IPS-20b (cell line): ENCODE measurements at regions not wholly inside any gene's neighbourhood (a gene's known extent, or its start where the extent isn't known, plus 50 kb on each side); places are given as distances from the start of the nearest gene placed in this dataset.

Source experiments
- H3K27ac ChIP-seq: one replicate; pipeline ENCODE4 v1.5.1; 2013; ENCODE audit warnings: low read length
- H3K27me3 ChIP-seq: 2 replicates; pipeline ENCODE4 v1.6.1; 2013; ENCODE audit warnings: mild to moderate bottlenecking, low read length, inconsistent platforms; ENCODE audit not compliant: insufficient read depth
- H3K36me3 ChIP-seq: 2 replicates; pipeline ENCODE4 v1.6.1; 2013; ENCODE audit warnings: low read depth, mild to moderate bottlenecking, inconsistent platforms, low read length, moderate library complexity; ENCODE audit not compliant: insufficient read depth
- H3K4me1 ChIP-seq: 2 replicates; pipeline ENCODE4 v1.6.1; 2013; ENCODE audit warnings: mild to moderate bottlenecking, control low read depth, inconsistent platforms, low read length, moderate library complexity; ENCODE audit not compliant: insufficient read depth
- H3K4me3 ChIP-seq: 2 replicates; pipeline ENCODE4 v1.5.1; 2013; ENCODE audit warnings: mild to moderate bottlenecking, low read length, inconsistent platforms
- H3K9ac ChIP-seq: 2 replicates; pipeline ENCODE4 v1.6.1; 2013; ENCODE audit warnings: low read depth, mild to moderate bottlenecking, inconsistent platforms, low read length, moderate library complexity
- H3K9me3 ChIP-seq: 2 replicates; pipeline ENCODE4 v1.6.1; 2013; ENCODE audit warnings: mild to moderate bottlenecking, low read depth, low read length, inconsistent platforms; ENCODE audit not compliant: insufficient read depth

DNA sequence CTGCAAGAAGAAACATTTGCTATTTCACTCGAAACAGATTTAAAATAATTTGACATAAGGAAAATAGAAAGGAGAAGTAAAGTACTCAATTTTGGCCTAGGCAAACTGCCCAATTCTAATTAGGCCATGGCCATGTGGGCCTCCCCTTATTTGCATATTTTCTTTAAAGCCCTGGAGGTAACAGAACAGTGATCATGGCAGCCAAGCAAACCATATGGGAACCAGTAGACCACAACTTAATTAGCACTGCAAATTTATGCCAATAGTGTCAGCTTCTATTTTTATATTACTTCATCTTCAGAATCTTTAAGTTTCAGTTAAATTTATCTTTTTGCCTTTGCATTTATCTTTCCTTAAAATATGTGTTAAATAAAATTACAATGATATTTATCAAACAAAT lies 63.3 kb upstream of the THSD7A start:
- no peaks in the 10 kb centered on the region for H3K36me3 ChIP-seq
- H3K9me3 ChIP-seq, result peaks cover 14% of the 10 kb centered on the region
- H3K9ac ChIP-seq, result no peak overlapping the region
- no peak overlapping the region for H3K27ac ChIP-seq
- H3K27me3 ChIP-seq, result no peaks in the 10 kb centered on the region
- no peak overlapping the region for H3K4me3 ChIP-seq
- no peaks in the 10 kb centered on the region for H3K4me1 ChIP-seq

DNA sequence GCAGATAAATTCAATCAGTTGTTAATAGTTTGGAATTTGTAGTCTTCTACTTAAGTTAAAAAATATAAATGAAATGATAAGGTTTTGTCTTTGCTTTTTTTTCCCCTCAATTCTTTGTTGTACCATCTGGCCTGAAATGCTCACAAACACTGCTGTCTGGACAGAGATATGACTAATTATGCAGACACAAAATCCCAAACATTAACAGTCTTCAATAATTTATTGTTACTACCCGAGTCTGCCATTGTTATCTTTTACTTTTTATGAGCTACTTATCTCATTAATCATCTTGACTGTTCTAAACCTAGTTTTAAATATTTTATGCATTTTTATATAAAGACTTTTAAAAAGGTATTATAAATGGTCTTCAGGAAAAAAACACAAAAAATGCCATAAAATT lies 64.7 kb upstream of the THSD7A start:
- Histone ChIP-seq H3K4me1 (peaks cover 4% of the 10 kb centered on the region; the same call in 1 of the 2 replicates), H3K9me3 (peaks cover 14% of the 10 kb centered on the region), H3K9ac (no peak overlapping the region), H3K36me3 (no peaks in the 10 kb centered on the region), H3K27ac (no peak overlapping the region), H3K27me3 (no peaks in the 10 kb centered on the region), H3K4me3 (no peak overlapping the region)

DNA sequence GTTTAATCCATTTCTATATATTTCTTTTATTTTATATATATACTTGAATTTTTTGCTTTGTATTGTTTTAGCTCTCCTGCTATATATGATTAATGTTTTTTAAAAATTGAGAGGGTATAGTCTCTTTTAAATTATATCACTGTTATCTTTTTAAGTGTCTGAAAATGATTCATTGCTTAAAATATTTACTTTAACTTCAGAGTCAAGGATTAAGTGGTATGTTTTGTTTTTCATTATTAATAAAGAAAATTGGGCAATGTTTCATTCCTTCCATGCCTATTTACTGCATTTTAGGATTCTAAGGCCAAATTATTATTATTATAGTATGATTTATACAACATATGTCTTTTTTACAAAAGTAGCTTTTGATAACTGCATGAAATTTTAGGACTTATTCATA lies 67.2 kb upstream of the THSD7A start:
- Histone ChIP-seq H3K4me3 (no peak overlapping the region), H3K27me3 (no peaks in the 10 kb centered on the region), H3K27ac (no peak overlapping the region), H3K4me1 (peaks cover 4% of the 10 kb centered on the region; the same call in 1 of the 2 replicates), H3K9ac (no peak overlapping the region), H3K36me3 (no peaks in the 10 kb centered on the region), H3K9me3 (no peaks in the 10 kb centered on the region)

DNA sequence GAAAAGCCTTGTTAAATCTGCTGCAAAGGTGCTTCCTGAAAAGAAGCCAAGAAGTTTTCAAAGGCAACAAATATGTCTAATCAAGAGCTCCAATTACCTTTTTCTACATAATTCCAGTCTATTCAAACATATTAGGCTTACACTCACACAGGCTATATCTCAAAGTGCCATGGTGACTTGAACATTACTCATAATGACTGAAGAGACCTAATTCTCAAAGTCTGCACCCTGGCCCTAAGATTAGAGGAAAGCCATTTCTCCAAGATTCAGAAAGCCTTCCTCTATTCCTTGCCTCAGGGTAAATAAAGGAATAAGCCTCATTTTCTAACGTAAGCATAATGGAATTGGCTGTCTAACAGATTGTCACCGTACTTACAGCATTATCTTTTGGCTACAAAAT lies 78.3 kb upstream of the THSD7A start:
- H3K27ac ChIP-seq, result no peak overlapping the region
- no peaks in the 10 kb centered on the region for H3K27me3 ChIP-seq
- peaks cover 8% of the 10 kb centered on the region for H3K4me1 ChIP-seq
- H3K36me3 ChIP-seq, result no peaks in the 10 kb centered on the region
- H3K9ac ChIP-seq, result no peak overlapping the region
- no peak overlapping the region for H3K4me3 ChIP-seq
- no peaks in the 10 kb centered on the region for H3K9me3 ChIP-seq

DNA sequence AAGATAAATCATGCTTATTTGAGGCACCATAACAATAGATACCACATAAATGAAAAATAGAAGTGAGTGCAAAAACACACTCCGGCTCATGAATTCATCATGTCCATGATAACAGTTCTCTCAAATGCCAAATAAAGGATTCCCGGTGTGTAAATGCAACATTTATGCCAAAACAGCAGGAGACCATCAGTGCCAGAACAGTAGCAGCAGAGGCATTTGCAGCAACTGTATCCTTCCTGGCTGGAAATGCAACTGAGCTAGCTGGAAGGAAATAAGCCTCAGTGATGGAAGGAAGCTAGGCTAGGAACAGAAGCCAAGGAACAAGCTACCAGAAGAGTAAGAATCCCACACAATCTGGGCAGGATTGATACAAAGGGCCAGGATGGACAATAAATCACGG lies 79.9 kb upstream of the THSD7A start:
- Histone ChIP-seq H3K9ac (no peak overlapping the region), H3K36me3 (no peaks in the 10 kb centered on the region), H3K27me3 (no peaks in the 10 kb centered on the region)

DNA sequence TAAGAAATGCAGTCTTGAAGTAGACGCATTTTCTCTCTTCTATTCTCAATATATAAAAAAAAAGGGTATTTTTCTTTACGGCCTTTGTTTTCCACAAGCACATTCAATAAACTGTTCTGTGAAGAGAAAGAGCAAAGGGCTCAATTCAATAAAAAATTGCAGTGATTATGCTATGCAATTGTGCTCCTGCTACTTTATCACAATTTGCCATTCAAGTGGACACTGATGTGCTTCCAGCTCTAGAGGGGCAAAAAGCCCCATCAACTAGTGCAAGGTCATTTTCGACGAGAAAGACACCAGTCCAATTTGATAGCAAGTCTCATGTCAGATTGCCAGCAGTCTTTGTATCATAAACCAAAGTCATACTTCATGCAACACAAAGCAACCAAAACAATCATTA lies 82.6 kb upstream of the THSD7A start:
- peaks cover 8% of the 10 kb centered on the region for H3K4me1 ChIP-seq
- no peaks in the 10 kb centered on the region for H3K9me3 ChIP-seq
- no peaks in the 10 kb centered on the region for H3K36me3 ChIP-seq
- H3K27ac ChIP-seq, result no peak overlapping the region
- no peaks in the 10 kb centered on the region for H3K27me3 ChIP-seq
- H3K4me3 ChIP-seq, result no peak overlapping the region
- H3K9ac ChIP-seq, result no peak overlapping the region

More for the DNA sequence above, 79.9 kb upstream of the THSD7A start:
- Histone ChIP-seq H3K9me3 (no peaks in the 10 kb centered on the region), H3K27ac (no peak overlapping the region), H3K4me3 (no peak overlapping the region), H3K4me1 (peaks cover 8% of the 10 kb centered on the region)

DNA sequence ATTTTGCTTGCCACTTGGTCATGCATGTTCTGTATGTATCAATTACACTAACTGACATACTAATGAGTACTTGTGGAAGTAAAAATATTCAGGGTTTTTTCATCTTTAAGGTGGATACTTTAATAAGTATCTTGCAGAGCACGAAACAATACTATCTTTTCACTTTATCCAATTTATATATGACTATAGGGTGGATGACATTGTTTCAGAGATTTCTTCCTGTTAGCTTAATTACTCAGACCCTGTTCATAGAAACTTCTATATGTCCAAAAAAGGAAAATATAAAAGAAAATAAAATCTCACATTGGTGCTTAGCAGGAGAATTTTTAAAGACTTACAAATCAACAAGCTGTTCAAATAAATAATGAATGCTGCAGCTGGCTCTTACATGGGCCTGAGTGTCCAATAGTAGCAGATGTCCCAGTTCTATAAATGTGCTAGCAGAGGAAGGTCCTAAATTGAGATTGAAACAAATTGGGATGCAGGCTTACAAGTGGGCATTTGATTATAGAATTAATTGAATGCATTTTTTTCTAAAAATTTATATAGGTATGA lies 91.5 kb upstream of the THSD7A start:
- Histone ChIP-seq H3K27ac (no peak overlapping the region), H3K9ac (no peak overlapping the region), H3K36me3 (no peaks in the 10 kb centered on the region), H3K4me1 (no peaks in the 10 kb centered on the region), H3K4me3 (no peak overlapping the region), H3K9me3 (no peaks in the 10 kb centered on the region), H3K27me3 (no peaks in the 10 kb centered on the region)

DNA sequence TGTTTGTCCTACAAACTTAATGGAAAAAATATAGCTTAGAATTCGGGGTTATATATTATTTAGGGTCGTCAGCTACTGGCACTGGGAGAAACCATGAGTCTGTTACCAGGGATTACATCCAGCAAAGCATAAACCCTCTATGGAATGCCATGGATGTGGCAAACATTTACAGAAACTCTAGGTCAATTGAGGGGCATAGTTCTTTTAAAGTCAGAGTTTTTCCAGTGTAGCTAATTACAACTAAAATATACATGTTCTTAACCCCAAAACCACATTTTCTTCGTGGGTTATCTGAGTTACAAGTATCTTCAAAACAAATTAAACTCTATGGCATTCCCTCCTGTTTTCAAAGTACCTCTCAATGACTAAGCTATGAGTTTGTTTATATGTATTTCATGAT lies 99.3 kb upstream of the THSD7A start:
- Histone ChIP-seq H3K27ac (no peak overlapping the region), H3K9me3 (no peaks in the 10 kb centered on the region), H3K9ac (no peak overlapping the region), H3K4me1 (no peaks in the 10 kb centered on the region), H3K27me3 (no peaks in the 10 kb centered on the region), H3K36me3 (no peaks in the 10 kb centered on the region), H3K4me3 (no peak overlapping the region)

DNA sequence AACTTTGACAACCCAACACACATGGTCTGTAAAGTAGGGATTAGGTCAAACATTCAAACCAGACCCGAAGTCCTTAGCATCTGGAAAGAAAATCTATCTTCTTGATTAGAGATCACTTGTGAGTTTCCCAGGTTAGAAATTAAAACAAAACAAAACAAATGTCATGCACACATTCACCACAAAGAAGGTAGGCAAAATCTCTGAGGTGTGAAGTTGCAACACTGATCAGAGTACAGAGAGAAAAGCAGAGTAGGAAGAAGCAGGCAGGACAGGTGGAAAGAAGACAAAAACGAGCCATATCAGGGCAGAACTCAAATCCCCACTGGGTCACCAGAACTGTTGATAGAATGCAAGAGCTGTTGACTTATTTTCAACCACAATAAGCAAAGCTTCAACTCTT lies 102.8 kb upstream of the THSD7A start:
- H3K9me3 ChIP-seq, result no peaks in the 10 kb centered on the region
- no peak overlapping the region for H3K27ac ChIP-seq
- no peaks in the 10 kb centered on the region for H3K36me3 ChIP-seq
- no peaks in the 10 kb centered on the region for H3K4me1 ChIP-seq
- H3K4me3 ChIP-seq, result no peak overlapping the region
- no peaks in the 10 kb centered on the region for H3K27me3 ChIP-seq
- H3K9ac ChIP-seq, result no peak overlapping the region

DNA sequence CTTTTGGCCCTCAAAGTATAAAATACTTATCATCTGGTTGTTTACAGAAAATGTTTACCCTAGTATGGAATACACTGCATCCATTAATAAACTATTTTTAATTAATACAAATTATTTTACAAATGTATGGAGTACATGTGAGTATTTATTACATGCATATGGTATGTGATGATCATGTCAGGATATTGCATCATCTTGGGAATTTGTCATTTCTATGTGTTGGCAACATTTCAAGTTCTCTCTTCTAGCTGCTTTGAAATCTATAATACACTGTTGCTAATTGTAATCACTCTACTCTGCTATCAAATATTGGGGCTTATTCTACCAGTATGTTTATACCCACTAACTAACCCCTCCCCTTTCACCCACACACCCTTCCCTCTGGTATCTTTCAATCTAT lies 103.9 kb upstream of the THSD7A start:
- Histone ChIP-seq H3K9me3 (no peaks in the 10 kb centered on the region), H3K9ac (no peak overlapping the region), H3K27ac (no peak overlapping the region), H3K4me1 (no peaks in the 10 kb centered on the region), H3K27me3 (no peaks in the 10 kb centered on the region), H3K36me3 (no peaks in the 10 kb centered on the region), H3K4me3 (no peak overlapping the region)

DNA sequence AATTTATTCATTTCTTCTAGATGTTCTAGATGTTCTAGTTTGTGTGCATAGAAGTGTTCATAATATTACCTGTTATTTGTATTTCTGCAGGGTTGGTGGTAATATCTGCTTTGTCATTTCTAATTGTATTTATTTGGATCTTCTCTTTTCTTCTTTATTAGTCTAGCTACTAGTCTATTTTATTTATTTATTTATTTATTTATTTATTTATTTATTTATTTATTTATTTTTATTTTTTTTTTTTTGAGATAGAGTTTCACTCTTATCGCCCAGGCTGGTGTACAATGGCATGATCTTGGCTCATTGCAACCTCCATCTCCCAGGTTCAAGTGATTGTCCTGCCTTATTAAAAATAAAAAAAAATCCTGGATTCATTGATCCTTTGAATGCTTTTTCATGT lies 114.8 kb upstream of the THSD7A start:
- Histone ChIP-seq H3K9ac (no peak overlapping the region), H3K36me3 (no peaks in the 10 kb centered on the region), H3K9me3 (peaks cover 11% of the 10 kb centered on the region; the same call in 1 of the 2 replicates), H3K4me3 (no peak overlapping the region), H3K4me1 (no peaks in the 10 kb centered on the region), H3K27me3 (no peaks in the 10 kb centered on the region), H3K27ac (no peak overlapping the region)

DNA sequence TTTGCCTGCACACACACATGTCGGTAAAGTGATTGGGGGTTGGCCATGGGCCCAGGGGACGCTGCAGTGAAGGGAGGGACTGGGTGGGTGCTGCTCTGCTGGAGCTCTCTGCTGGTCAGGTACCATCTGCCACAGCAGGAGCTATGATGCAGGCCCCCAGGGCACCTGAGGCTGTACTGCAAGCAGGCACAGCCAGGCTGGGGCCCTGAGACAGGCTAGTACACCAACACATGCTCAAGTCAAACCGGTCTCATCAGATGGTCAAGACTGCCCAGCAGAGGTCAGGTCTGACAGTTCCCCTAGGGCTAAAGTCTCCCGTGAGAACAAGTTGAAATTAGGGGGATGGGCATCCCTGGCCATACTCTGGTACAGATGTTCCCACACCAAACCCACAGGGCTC lies 118.3 kb upstream of the THSD7A start:
- Histone ChIP-seq H3K27me3 (no peaks in the 10 kb centered on the region), H3K4me3 (no peak overlapping the region), H3K36me3 (no peaks in the 10 kb centered on the region), H3K9me3 (peaks cover 7% of the 10 kb centered on the region; the same call in 1 of the 2 replicates), H3K9ac (no peak overlapping the region), H3K27ac (no peak overlapping the region), H3K4me1 (no peaks in the 10 kb centered on the region)
